CD4-positive, alpha-beta T cell treated with Interleukin-6 for 4 hours (primary cell): ENCODE measurements at regions not wholly inside any gene's neighbourhood (a gene's known extent, or its start where the extent isn't known, plus 50 kb on each side); places are given as distances from the start of the nearest gene placed in this dataset.
"Not testable (repeated sequence)": the region's sequence is repeated elsewhere in the genome, so short reads cannot be mapped to it uniquely, and the experiment has no call there.

Experiments
- DNase-seq: peaks from one replicate; pipeline ENCODE4 v3.0.0-alpha.2; 2020; ENCODE audit warnings: mixed read lengths

DNA sequence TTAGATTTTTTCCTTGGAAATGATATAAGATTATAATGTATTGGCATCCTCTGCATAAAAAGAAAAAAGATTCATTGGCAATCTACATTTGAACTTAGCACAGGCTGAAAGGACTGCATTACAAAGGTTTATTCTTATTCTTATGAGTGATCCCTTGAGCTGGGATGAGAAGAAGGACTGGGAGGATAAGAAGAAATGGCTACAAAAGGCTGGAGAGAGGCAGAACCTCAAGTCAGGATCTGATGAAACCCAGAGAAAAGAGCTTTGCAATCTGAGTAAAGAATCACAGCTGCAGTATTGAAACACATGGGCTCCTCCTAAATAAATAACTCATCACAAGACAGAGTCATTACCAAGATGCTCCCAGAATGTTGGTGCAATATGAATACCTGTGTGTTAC, 1635.4 kb upstream of the FLRT2 start:
- DNase-seq = no peak

DNA sequence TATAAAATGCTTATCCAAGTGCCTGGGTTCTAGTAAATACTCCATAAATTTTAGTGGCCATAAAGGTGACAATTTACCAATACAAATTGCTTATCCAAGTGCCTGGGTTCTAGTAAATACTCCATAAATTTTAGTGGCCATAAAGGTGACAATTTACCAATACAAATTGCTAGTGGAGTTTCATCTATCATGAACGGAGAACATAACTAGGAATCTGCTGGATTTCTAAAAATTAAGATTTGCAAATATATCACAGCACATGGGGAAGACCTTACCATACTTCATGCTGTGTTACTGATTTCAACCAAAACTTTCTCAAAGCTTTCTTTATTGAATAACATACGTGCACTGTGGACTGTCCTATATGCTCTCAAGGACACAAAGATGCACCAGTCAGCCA, 1631.4 kb upstream of the FLRT2 start:
- not testable (repeated sequence) for DNase-seq

GRCh38 chr14:83899706-83900105, 1630.2 kb upstream of the FLRT2 start:
- no peak for DNase-seq

- DNase-seq = no peak
Observed at GRCh38 chr14:83905157-83905556, 1624.8 kb upstream of the FLRT2 start.

DNA sequence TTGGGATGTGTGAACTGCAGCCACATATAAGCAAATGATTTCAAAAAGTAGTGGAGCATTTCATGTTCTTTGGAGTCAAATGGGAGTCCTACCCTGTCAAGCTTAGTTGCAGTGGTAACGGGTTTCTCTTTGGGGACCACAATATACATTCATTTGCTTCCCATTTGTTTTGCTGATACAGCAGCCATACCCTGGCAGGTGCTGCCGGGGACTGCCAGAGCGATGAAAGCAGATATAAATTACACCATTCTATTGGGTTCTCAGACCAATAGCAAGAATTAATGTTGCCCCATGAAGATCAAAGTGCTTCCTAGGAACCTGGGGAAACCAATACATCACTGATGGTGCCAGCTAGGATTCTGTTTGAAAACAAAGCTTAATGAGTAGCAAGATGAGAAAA, 1621.5 kb upstream of the FLRT2 start:
- no peak for DNase-seq

DNA sequence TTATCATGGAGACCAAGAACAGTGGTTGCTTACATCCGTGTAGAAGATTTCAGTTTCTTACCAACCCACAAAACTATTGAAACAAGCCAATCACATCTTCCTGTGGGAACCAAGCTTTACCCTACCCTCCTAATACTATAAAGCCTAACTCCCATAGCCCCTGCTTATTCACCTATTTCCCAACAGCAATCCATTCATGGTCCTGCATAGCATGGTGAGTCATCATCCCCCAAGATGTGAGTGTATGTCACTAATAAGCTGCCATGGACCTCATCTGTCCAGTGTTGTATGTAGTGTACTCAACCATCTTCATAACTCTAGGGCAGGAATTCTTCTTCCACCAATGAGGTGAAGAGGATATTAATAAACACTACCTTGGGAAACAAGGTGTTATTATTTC, 1620.4 kb upstream of the FLRT2 start:
- DNase-seq = no peak

DNA sequence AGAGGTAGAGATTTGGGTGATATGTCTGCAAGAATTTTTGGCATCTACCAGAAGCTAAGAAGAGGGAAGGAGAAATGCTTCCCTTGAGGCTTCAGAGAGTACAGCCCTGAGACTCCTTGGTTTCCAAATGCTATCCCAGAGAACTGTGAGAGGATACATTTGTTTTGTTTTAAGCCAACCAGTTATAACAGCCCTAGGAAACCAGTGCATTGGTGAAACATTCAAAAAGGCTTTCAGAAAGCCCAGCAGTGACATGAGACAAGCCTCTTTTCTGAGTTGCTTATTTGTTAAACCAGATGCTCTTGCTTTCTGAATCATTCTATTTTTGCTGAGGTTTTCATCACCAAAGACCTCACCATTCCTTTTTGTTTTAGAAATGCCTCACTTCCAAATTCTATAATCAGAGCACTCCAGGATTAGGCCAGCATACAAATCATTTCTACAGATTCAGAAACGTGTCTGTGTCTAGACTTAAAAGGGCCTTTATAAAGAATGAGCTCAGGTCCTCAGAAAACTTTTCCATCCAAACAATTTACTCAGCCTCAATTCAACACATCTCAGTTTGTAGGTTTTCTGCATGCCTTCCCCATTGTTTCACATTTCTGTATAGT, 1617.8 kb upstream of the FLRT2 start:
- DNase-seq = no peak

DNA sequence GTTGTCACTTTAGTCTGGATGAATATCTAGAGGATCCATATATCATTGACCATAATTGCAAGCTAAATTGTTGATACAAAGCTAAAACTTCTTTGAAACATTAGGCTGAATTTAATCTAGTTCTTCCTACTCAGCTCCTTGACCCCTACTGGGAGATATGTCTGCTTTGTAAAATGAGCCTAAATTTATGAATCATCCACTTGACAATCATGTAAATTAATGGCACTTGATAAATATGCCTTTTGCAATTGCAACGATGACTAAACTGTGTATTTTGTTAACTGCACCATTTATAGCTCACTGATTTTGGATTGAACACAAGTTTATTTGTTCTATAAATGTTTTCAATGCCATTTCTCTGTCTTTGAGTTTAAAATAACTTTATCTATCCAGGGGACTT, 1616.5 kb upstream of the FLRT2 start:
- no peak for DNase-seq

DNA sequence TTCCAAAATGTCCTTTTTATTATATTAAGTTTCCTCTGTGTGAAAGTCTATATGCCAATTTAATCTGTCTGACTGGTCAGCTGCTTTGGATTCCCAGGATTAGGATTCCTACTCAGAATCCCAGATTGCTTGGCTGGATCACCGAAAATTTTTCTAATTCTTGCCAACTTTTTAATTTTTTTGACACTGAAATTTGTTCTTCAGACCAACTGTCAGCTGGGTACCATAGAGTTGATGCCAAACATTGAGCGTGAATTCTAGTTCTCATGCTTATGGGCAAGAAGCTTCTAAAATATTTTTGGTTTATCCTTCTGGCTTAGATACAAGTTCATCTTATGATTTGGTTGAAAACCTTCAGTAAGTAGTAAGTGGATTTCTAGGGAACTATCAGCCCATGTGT, 1611.4 kb upstream of the FLRT2 start:
- DNase-seq = no peak

DNA sequence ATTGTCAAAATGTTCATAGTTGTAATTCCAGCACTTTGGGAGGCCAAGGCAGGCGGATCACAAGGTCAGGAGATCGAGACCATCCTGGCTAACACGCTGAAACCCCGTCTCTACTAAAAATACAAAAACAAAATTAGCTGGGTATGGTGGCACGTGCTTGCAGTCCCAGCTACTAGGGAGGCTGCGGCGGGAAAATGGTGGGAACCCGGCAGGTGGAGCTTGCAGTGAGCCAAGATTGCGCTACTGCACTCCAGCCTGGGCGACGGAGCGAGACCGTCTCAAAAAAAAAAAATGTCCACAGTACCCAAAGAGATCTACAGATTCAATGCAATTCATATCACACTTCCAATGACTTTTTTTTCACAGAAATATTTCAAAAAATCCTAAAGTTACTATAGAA, 1610.3 kb upstream of the FLRT2 start:
- DNase-seq = not testable (repeated sequence)

- no peak for DNase-seq
Observed at GRCh38 chr14:83923842-83924241, 1606.1 kb upstream of the FLRT2 start.

- no peak for DNase-seq
Observed at GRCh38 chr14:83924259-83924658, 1605.7 kb upstream of the FLRT2 start.

- no peak for DNase-seq
Observed at GRCh38 chr14:83940253-83940652, 1589.7 kb upstream of the FLRT2 start.

GRCh38 chr14:83958359-83958758, 1571.6 kb upstream of the FLRT2 start:
- no peak for DNase-seq

GRCh38 chr14:83960832-83961512, 1569.0 kb upstream of the FLRT2 start:
- DNase-seq = no peak

DNA sequence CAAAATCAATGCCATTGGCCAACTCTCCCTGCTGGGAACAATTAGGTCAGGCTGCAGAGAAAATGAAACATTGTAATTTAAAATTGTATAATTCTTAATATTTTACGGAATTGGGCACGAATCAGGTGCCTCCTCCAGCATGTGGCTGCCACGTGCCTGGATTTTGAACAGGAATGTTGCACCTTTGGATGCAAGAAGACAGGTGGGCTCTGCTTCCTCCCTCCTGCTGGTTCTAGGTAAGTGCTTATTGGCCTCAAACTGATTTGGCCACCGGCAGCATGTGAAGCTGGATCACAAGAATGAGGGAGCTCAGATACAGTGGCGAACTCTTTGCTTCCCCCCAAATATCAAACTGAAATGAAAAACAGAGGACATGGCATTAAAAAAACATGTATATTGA, 1559.9 kb upstream of the FLRT2 start:
- no peak for DNase-seq

GRCh38 chr14:83972631-83973030, 1557.3 kb upstream of the FLRT2 start:
- no peak for DNase-seq

GRCh38 chr14:83974647-83975163, 1555.2 kb upstream of the FLRT2 start:
- no peak for DNase-seq

DNA sequence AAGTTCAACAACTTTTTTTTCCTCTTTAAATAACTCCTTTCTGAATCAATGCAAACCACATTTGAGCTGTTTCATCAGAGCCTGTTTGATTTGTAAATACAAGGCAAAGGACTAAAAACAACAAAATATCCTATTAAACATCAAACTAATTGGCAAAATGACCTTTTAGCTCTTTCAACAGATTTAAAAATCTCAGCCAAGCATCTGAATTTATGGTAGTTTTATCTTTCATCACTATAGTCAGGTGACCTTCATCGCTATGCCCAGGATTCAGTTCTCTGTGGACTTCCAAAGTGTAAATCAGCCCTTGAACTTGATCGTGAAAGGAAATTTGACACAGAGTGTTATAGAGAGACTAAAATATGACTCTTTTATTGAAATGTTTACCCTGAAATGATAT, 1554.5 kb upstream of the FLRT2 start:
- no peak for DNase-seq

- no peak for DNase-seq
Observed at GRCh38 chr14:83975841-83976770, 1553.8 kb upstream of the FLRT2 start.

DNA sequence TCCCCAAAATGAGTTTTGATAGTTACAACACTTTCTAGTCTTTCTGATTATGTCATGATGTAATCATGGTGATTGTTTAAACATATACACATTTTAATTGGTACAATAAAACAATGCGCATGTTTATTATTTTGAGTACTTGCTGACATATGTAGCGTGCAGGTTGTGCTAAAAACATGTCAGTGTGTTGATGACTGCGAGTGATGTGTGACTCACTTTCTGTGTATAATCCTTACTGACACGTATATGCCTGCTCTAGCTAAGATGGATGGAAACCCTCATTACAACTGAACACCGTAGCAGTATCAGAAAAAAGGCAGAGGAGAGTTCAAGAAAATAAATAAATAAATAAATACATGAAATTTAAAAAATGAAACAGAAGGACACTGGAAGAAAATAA, 1552.4 kb upstream of the FLRT2 start:
- no peak for DNase-seq

- not testable (repeated sequence) for DNase-seq
Observed at GRCh38 chr14:83981676-83982258, 1548.2 kb upstream of the FLRT2 start.

DNA sequence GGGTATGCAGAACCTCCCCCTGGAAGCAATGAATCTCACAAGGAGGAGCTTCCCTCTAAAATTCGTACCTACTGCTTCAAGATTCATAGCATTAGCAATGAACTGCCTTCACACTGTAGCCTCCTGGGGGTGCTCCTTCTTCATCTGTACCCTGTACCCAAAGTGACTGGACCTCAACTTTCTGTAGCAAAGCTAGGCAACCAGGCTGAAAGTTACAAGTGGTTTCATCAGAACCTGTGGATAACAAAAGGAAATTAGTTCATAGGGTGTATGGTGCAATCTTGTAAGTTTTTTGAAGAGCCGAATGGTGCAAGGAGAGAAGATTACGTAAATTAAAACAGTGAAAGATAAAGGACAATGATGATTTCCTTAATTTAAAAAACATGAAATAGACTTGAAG, 1541.7 kb upstream of the FLRT2 start:
- DNase-seq = no peak
